HepG2 (cell line): ENCODE measurements at regions not wholly inside any gene's neighbourhood (a gene's known extent, or its start where the extent isn't known, plus 50 kb on each side); places are given as distances from the start of the nearest gene placed in this dataset.

Source experiments
- ATAC-seq: fragments of 200-7000 bp; cut with Tn5 transposase; 3 replicates; pipeline ENCODE4 v1.9.1; 2020; ENCODE audit warnings: mild to moderate bottlenecking, moderate library complexity
- BruUV-seq: library from RNA; stranded (reverse); fragments of 400-500 nt; replicated peaks from 2 replicates; lab custom pipeline; 2021; lab: Mats Ljungman, UMichigan
- CTCF ChIA-PET: fragments of 300-600 bp; formaldehyde crosslinking; extraction: SDS; loops from one replicate; lab custom pipeline; 2021; ENCODE audit warnings: low total read pairs, inconsistent platforms, low intra/inter-chr PET ratio; lab: Yijun Ruan, JAX
- POLR2A ChIA-PET: fragments of 350-600 bp; sonication (Branson Sonifier 250); formaldehyde crosslinking; loops from one replicate; lab custom pipeline; 2020; ENCODE audit warnings: antibody characterized with exemption, inconsistent platforms; lab: Yijun Ruan, JAX
- DNase-seq: peaks from one replicate; pipeline ENCODE4 v3.0.0-alpha.2; 2015; ENCODE audit warnings: low spot score
- FAIRE-seq: peaks from 3 replicates; lab custom pipeline; 2011; peaks lifted over from hg19 to GRCh38; lab: Jason Lieb, UNC
- H2AFZ ChIP-seq: one replicate; pipeline ENCODE4 v1.6.1; 2011; ENCODE audit warnings: low read length, inconsistent platforms
- H3K27ac ChIP-seq: fragments of 300-600 bp; 3 replicates; pipeline ENCODE4 v1.8.0; 2011; ENCODE audit warnings: mixed run types, mild to moderate bottlenecking, mixed read lengths, low read length, inconsistent platforms; ENCODE audit not compliant: insufficient read depth; ENCODE audit errors: extremely low read length
- H3K27me3 ChIP-seq, 2 experiments: fragments of 200-600 bp in 1 of 2; 2 replicates in 1 of 2; 3 replicates in 1 of 2; pipeline versions ENCODE4 v1.6.0 to v1.8.0; 2011; ENCODE audit warnings: low read length in 2 of 2, mild to moderate bottlenecking in 2 of 2, moderate library complexity in 2 of 2, inconsistent platforms in 1 of 2; ENCODE audit not compliant: insufficient read depth in 2 of 2, control insufficient read depth in 1 of 2
- H3K36me3 ChIP-seq, 2 experiments: fragments of 200-600 bp in 1 of 2; replicated peaks in 1 of 2; 2 replicates in 1 of 2; 3 replicates in 1 of 2; pipeline versions ENCODE4 v1.5.1 to v1.8.0; 2011; ENCODE audit warnings: low read length in 2 of 2, inconsistent platforms in 1 of 2; ENCODE audit not compliant: insufficient read depth in 2 of 2, control insufficient read depth in 1 of 2
- H3K4me1 ChIP-seq: 2 replicates; pipeline ENCODE4 v1.5.1; 2012; ENCODE audit warnings: low read length, inconsistent platforms; ENCODE audit not compliant: insufficient read depth
- H3K4me2 ChIP-seq: 2 replicates; pipeline ENCODE4 v1.6.0; 2011; ENCODE audit warnings: low read depth, low read length, inconsistent platforms
- H3K4me3 ChIP-seq, 3 experiments: fragments of 200-600 bp in 1 of 3; sonication (generic), shearing (Covaris generic) in 1 of 3; replicated peaks in 1 of 3; 2 replicates each; pipeline ENCODE4 v1.5.1; 2011 to 2016; ENCODE audit warnings: low read length in 3 of 3, inconsistent platforms in 2 of 3, low read depth in 2 of 3, mild to moderate bottlenecking in 2 of 3, control low read depth in 1 of 3, mixed read lengths in 1 of 3; ENCODE audit not compliant: insufficient read depth in 1 of 3
- H3K79me2 ChIP-seq: one replicate; pipeline ENCODE4 v1.6.1; 2011; ENCODE audit warnings: low read length, inconsistent platforms; ENCODE audit not compliant: insufficient read depth
- H3K9ac ChIP-seq: 2 replicates; pipeline ENCODE4 v1.6.0; 2011; ENCODE audit warnings: mild to moderate bottlenecking, low read depth, low read length, inconsistent platforms; ENCODE audit not compliant: insufficient read depth
- H3K9me3 ChIP-seq: 2 replicates; pipeline ENCODE4 v1.5.1; 2012; ENCODE audit warnings: mild to moderate bottlenecking, low read length
- H4K20me1 ChIP-seq: 2 replicates; pipeline ENCODE4 v1.6.0; 2011; ENCODE audit warnings: inconsistent platforms, mild to moderate bottlenecking, low read length, moderate library complexity; ENCODE audit not compliant: insufficient read depth
- BHLHE40 ChIP-seq: IDR thresholded peaks from 2 replicates; pipeline ENCODE4 v1.6.1; 2011; ENCODE audit warnings: low read length, improper control_type of control experiment
- CCDC6 ChIP-seq: sonication (generic); formaldehyde crosslinking; IDR thresholded peaks from 2 replicates; pipeline ENCODE4 v1.8.1; 2022; ENCODE audit warnings: mild to moderate bottlenecking, missing genetic modification reagents, moderate library complexity
- FLYWCH1 ChIP-seq: sonication (generic); formaldehyde crosslinking; IDR thresholded peaks from 2 replicates; pipeline ENCODE4 v1.8.1; 2023; ENCODE audit warnings: mild to moderate bottlenecking, missing genetic modification reagents
- HHEX ChIP-seq: IDR thresholded peaks from 2 replicates; pipeline ENCODE4 v1.6.1; 2016; ENCODE audit warnings: control low read depth
- MXI1 ChIP-seq: IDR thresholded peaks from 3 replicates; pipeline ENCODE4 v1.6.1; 2012; ENCODE audit warnings: low read depth, low read length, inconsistent platforms, borderline replicate concordance
- PHF20 ChIP-seq: sonication (generic); formaldehyde crosslinking; IDR thresholded peaks from 2 replicates; pipeline ENCODE4 v1.5.0; 2020; ENCODE audit warnings: mild to moderate bottlenecking, missing genetic modification reagents
- PHF21A ChIP-seq: sonication (generic); formaldehyde crosslinking; IDR thresholded peaks from 2 replicates; pipeline ENCODE4 v1.5.0; 2020; ENCODE audit warnings: mild to moderate bottlenecking, missing genetic modification reagents
- SAFB2 ChIP-seq: sonication (generic); formaldehyde crosslinking; IDR thresholded peaks from 2 replicates; pipeline ENCODE4 v1.5.1; 2020; ENCODE audit warnings: missing genetic modification reagents, low read depth, mild to moderate bottlenecking, borderline replicate concordance
- SNAI1 ChIP-seq: sonication (generic); formaldehyde crosslinking; IDR thresholded peaks from 2 replicates; pipeline ENCODE4 v1.5.0; 2020; ENCODE audit warnings: mild to moderate bottlenecking, missing genetic modification reagents, borderline replicate concordance
- ZNF382 ChIP-seq: sonication (generic); formaldehyde crosslinking; IDR thresholded peaks from 2 replicates; pipeline ENCODE4 v1.5.0; 2020; ENCODE audit warnings: missing genetic modification reagents, mild to moderate bottlenecking, borderline replicate concordance
- ZNF451 ChIP-seq: sonication (generic); formaldehyde crosslinking; IDR thresholded peaks from 2 replicates; pipeline ENCODE4 v1.5.0; 2020; ENCODE audit warnings: mild to moderate bottlenecking, missing genetic modification reagents
- ZNF746 ChIP-seq: sonication (generic); formaldehyde crosslinking; IDR thresholded peaks from 2 replicates; pipeline ENCODE4 v1.8.0; 2022; ENCODE audit warnings: mild to moderate bottlenecking, missing genetic modification reagents
- ZNF773 ChIP-seq: sonication (generic); formaldehyde crosslinking; IDR thresholded peaks from 2 replicates; pipeline ENCODE4 v1.4.0; 2020; ENCODE audit warnings: missing genetic modification reagents, borderline replicate concordance
- WGBS: methylation state at CpG from one replicate; pipeline ENCODE4 v1.1.6; 2017; ENCODE audit warnings: low lambda C conversion rate; 5-methylcytosine and 5-hydroxymethylcytosine counted together
- in situ Hi-C: cut with HindIII; loops from 2 replicates; pipeline ENCODE4 v1.10.0; 2017; ENCODE audit warnings: low pct_unique_long_range_greater_than_20kb; ENCODE audit not compliant: extremely low pct_ligation_motif_present
- intact Hi-C: fragments of 100-400 bp; cut with micrococcal nuclease; formaldehyde crosslinking; loops from one replicate; pipeline ENCODE4 v1.10.0; 2022; ENCODE audit not compliant: unreplicated experiment
- TF ChIP-seq, protein P1 (sequence below): sonication (generic); formaldehyde crosslinking; IDR thresholded peaks from 2 replicates; pipeline ENCODE4 v1.4.0; 2020; ENCODE audit warnings: mild to moderate bottlenecking, missing genetic modification reagents
- TF ChIP-seq, protein P2 (sequence below): sonication (generic); formaldehyde crosslinking; IDR thresholded peaks from 2 replicates; pipeline ENCODE4 v1.4.0; 2020; ENCODE audit warnings: mild to moderate bottlenecking, missing genetic modification reagents
- TF ChIP-seq, protein P3 (sequence below): sonication (generic); formaldehyde crosslinking; IDR thresholded peaks from 2 replicates; pipeline ENCODE4 v1.5.0; 2020; ENCODE audit warnings: missing genetic modification reagents, mild to moderate bottlenecking, borderline replicate concordance
- TF ChIP-seq, protein P4 (sequence below): IDR thresholded peaks from 2 replicates; pipeline ENCODE4 v1.6.1; 2016

DNA sequence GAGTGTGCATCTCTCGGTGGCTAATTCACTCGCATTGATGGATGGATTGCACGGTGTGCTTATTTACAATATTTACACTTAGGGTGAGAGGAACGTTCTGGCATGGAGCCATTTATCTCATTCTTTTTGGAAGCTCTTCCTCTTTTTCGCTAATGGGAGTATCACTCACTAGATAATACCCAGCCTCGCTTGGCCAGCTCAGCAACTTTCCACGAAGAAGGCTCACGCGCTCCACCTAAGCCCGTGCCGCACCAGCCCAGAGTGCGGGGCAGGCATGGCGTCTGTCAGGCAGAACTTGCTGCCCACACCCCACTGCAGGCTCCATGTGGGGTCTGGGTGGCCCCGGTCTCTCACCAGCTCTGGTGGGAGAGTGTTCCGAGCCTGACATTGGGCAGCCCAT is 484.9 kb downstream of the NPHP4 start:
- Histone ChIP-seq H3K4me3 (no peak overlapping the region), H4K20me1 (no peaks in the 10 kb centered on the region), H3K4me1 (no peaks in the 10 kb centered on the region), H3K27me3 (peaks cover 7 to 57% of the 10 kb centered on the region in 2 experiments), H3K79me2 (no peaks in the 10 kb centered on the region), H3K27ac (no peak overlapping the region), H3K4me2 (no peak overlapping the region), H3K9me3 (no peaks in the 10 kb centered on the region), H2AFZ (no peak overlapping the region), H3K9ac (no peak overlapping the region), H3K36me3 (no peaks in the 10 kb centered on the region)
- 54% methylated on average over 15 of the region's 15 CpGs for WGBS
- intact Hi-C loops, result no loop called here
- CTCF ChIA-PET, result no interaction called here
- ATAC-seq, result no peak
- TF ChIP-seq CCDC6 (CRISPR knock-in tag) (no peak), ZNF773 (no peak), ZNF382 (CRISPR knock-in tag) (no peak), ZNF746 (CRISPR knock-in tag) (no peak), MXI1 (no peak), PHF20 (CRISPR knock-in tag) (no peak), ZNF451 (no peak), HHEX (CRISPR knock-in tag) (no peak), BHLHE40 (no peak), PHF21A (CRISPR knock-in tag) (no peak), SNAI1 (CRISPR knock-in tag) (no peak), FLYWCH1 (CRISPR knock-in tag) (no peak), SAFB2 (CRISPR knock-in tag) (no peak)
- TF ChIP-seq, protein P1, sequence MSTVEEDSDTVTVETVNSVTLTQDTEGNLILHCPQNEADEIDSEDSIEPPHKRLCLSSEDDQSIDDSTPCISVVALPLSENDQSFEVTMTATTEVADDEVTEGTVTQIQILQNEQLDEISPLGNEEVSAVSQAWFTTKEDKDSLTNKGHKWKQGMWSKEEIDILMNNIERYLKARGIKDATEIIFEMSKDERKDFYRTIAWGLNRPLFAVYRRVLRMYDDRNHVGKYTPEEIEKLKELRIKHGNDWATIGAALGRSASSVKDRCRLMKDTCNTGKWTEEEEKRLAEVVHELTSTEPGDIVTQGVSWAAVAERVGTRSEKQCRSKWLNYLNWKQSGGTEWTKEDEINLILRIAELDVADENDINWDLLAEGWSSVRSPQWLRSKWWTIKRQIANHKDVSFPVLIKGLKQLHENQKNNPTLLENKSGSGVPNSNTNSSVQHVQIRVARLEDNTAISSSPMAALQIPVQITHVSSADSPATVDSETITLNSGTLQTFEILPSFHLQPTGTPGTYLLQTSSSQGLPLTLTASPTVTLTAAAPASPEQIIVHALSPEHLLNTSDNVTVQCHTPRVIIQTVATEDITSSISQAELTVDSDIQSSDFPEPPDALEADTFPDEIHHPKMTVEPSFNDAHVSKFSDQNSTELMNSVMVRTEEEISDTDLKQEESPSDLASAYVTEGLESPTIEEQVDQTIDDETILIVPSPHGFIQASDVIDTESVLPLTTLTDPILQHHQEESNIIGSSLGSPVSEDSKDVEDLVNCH (CRISPR knock-in tag), result no peak
- TF ChIP-seq, protein P2, sequence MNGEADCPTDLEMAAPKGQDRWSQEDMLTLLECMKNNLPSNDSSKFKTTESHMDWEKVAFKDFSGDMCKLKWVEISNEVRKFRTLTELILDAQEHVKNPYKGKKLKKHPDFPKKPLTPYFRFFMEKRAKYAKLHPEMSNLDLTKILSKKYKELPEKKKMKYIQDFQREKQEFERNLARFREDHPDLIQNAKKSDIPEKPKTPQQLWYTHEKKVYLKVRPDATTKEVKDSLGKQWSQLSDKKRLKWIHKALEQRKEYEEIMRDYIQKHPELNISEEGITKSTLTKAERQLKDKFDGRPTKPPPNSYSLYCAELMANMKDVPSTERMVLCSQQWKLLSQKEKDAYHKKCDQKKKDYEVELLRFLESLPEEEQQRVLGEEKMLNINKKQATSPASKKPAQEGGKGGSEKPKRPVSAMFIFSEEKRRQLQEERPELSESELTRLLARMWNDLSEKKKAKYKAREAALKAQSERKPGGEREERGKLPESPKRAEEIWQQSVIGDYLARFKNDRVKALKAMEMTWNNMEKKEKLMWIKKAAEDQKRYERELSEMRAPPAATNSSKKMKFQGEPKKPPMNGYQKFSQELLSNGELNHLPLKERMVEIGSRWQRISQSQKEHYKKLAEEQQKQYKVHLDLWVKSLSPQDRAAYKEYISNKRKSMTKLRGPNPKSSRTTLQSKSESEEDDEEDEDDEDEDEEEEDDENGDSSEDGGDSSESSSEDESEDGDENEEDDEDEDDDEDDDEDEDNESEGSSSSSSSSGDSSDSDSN (CRISPR knock-in tag), result no peak
- TF ChIP-seq, protein P3, sequence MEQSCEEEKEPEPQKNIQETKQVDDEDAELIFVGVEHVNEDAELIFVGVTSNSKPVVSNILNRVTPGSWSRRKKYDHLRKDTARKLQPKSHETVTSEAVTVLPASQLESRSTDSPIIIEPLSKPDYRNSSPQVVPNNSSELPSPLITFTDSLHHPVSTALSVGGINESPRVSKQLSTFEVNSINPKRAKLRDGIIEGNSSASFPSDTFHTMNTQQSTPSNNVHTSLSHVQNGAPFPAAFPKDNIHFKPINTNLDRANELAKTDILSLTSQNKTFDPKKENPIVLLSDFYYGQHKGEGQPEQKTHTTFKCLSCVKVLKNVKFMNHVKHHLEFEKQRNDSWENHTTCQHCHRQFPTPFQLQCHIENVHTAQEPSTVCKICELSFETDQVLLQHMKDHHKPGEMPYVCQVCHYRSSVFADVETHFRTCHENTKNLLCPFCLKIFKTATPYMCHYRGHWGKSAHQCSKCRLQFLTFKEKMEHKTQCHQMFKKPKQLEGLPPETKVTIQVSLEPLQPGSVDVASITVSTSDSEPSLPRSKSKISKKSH (CRISPR knock-in tag), result no peak
- TF ChIP-seq, protein P4, sequence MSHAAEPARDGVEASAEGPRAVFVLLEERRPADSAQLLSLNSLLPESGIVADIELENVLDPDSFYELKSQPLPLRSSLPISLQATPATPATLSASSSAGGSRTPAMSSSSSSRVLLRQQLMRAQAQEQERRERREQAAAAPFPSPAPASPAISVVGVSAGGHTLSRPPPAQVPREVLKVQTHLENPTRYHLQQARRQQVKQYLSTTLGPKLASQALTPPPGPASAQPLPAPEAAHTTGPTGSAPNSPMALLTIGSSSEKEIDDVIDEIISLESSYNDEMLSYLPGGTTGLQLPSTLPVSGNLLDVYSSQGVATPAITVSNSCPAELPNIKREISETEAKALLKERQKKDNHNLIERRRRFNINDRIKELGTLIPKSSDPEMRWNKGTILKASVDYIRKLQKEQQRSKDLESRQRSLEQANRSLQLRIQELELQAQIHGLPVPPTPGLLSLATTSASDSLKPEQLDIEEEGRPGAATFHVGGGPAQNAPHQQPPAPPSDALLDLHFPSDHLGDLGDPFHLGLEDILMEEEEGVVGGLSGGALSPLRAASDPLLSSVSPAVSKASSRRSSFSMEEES, result no peak
- DNase-seq, result no peak
- POLR2A ChIA-PET, result no interaction called here
- no TSS peak for BruUV-seq
- no peak for FAIRE-seq
- in situ Hi-C loops, result no loop called here
